H9 (cell line): ENCODE measurements at regions not wholly inside any gene's neighbourhood (a gene's known extent, or its start where the extent isn't known, plus 50 kb on each side); places are given as distances from the start of the nearest gene placed in this dataset.

Source experiments
- DNase-seq: peaks from one replicate; pipeline ENCODE4 v3.0.0-alpha.2; 2017
- H2AFZ ChIP-seq: one replicate; pipeline ENCODE4 v1.6.1; 2013; ENCODE audit warnings: mild to moderate bottlenecking, low read length, control low read depth, moderate library complexity
- H2AK5ac ChIP-seq: 2 replicates; pipeline ENCODE4 v1.6.1; 2013; ENCODE audit warnings: low read length, control low read depth, mixed read lengths; ENCODE audit not compliant: insufficient read length
- H2BK120ac ChIP-seq: one replicate; pipeline ENCODE4 v1.6.1; 2013; ENCODE audit warnings: low read depth, mild to moderate bottlenecking, low read length, control low read depth, inconsistent platforms; ENCODE audit not compliant: poor library complexity, severe bottlenecking
- H2BK12ac ChIP-seq: 2 replicates; pipeline ENCODE4 v1.6.1; 2013; ENCODE audit warnings: low read length, control low read depth, mixed read lengths, low read depth; ENCODE audit not compliant: insufficient read length
- H2BK15ac ChIP-seq: 2 replicates; pipeline ENCODE4 v1.6.1; 2013; ENCODE audit warnings: low read depth, low read length, control low read depth
- H2BK20ac ChIP-seq: one replicate; pipeline ENCODE4 v1.6.1; 2013; ENCODE audit warnings: low read depth, mild to moderate bottlenecking, low read length, control low read depth, inconsistent platforms; ENCODE audit not compliant: poor library complexity, severe bottlenecking
- H2BK5ac ChIP-seq: 2 replicates; pipeline ENCODE4 v1.6.1; 2013; ENCODE audit warnings: low read length, control low read depth, mixed read lengths; ENCODE audit not compliant: insufficient read length
- H3K14ac ChIP-seq: 2 replicates; pipeline ENCODE4 v1.6.1; 2013; ENCODE audit warnings: low read length, control low read depth; ENCODE audit not compliant: insufficient read depth
- H3K18ac ChIP-seq: 2 replicates; pipeline ENCODE4 v1.6.1; 2013; ENCODE audit warnings: low read depth, mild to moderate bottlenecking, mixed read lengths, low read length, control low read depth; ENCODE audit not compliant: insufficient read length
- H3K23ac ChIP-seq: 2 replicates; pipeline ENCODE4 v1.6.1; 2013; ENCODE audit warnings: low read length, control low read depth, mixed read lengths, low read depth; ENCODE audit not compliant: insufficient read length
- H3K23me2 ChIP-seq: 2 replicates; pipeline ENCODE4 v1.6.1; 2013; ENCODE audit warnings: low read depth, mild to moderate bottlenecking, mixed read lengths, low read length, control low read depth; ENCODE audit not compliant: insufficient read length, poor library complexity, severe bottlenecking
- H3K27ac ChIP-seq: 2 replicates; pipeline ENCODE4 v1.5.1; 2013; ENCODE audit warnings: low read length, control low read depth, mixed read lengths, low read depth; ENCODE audit not compliant: insufficient read length
- H3K27me3 ChIP-seq: 2 replicates; pipeline ENCODE4 v1.6.1; 2013; ENCODE audit warnings: low read length, control low read depth, inconsistent platforms; ENCODE audit not compliant: insufficient read depth
- H3K4ac ChIP-seq: 2 replicates; pipeline ENCODE4 v1.6.1; 2013; ENCODE audit warnings: low read depth, mild to moderate bottlenecking, control low read depth, inconsistent platforms, low read length, moderate library complexity
- H3K4me1 ChIP-seq: 2 replicates; pipeline ENCODE4 v1.6.1; 2013; ENCODE audit warnings: low read length, control low read depth, inconsistent platforms; ENCODE audit not compliant: insufficient read depth
- H3K4me2 ChIP-seq: 2 replicates; pipeline ENCODE4 v1.6.1; 2013; ENCODE audit warnings: low read length, control low read depth, mixed read lengths; ENCODE audit not compliant: insufficient read length, insufficient read depth
- H3K56ac ChIP-seq: 2 replicates; pipeline ENCODE4 v1.6.1; 2013; ENCODE audit warnings: low read depth, mild to moderate bottlenecking, mixed read lengths, low read length, control low read depth; ENCODE audit not compliant: insufficient read length
- H3K79me1 ChIP-seq: 2 replicates; pipeline ENCODE4 v1.6.1; 2013; ENCODE audit warnings: low read depth, mild to moderate bottlenecking, moderate library complexity, low read length, control low read depth, inconsistent platforms; ENCODE audit not compliant: insufficient read depth, poor library complexity, severe bottlenecking
- H3K79me2 ChIP-seq: 2 replicates; pipeline ENCODE4 v1.6.1; 2013; ENCODE audit warnings: low read length, control low read depth, inconsistent platforms; ENCODE audit not compliant: insufficient read depth
- H3K9ac ChIP-seq: 2 replicates; pipeline ENCODE4 v1.6.1; 2013; ENCODE audit warnings: low read length, control low read depth, mixed read lengths; ENCODE audit not compliant: insufficient read length; ENCODE audit errors: extremely low read depth
- H3K9me3 ChIP-seq: one replicate; pipeline ENCODE4 v1.6.1; 2013; ENCODE audit warnings: low read depth, low read length, inconsistent platforms; ENCODE audit not compliant: control insufficient read depth
- H3T11ph ChIP-seq: one replicate; pipeline ENCODE4 v1.6.1; 2013; ENCODE audit warnings: mild to moderate bottlenecking, low read length, control low read depth, inconsistent platforms
- H4K20me1 ChIP-seq: one replicate; pipeline ENCODE4 v1.6.1; 2013; ENCODE audit not compliant: control insufficient read depth, insufficient read length, insufficient read depth
- H4K5ac ChIP-seq: 2 replicates; pipeline ENCODE4 v1.6.1; 2013; ENCODE audit warnings: low read depth, mild to moderate bottlenecking, mixed read lengths, low read length, control low read depth; ENCODE audit not compliant: insufficient read length
- H4K8ac ChIP-seq: replicated peaks from 2 replicates; pipeline ENCODE4 v1.6.1; 2013; ENCODE audit warnings: low read length, control low read depth, mixed read lengths, low read depth; ENCODE audit not compliant: insufficient read length
- H4K91ac ChIP-seq: 2 replicates; pipeline ENCODE4 v1.6.1; 2013; ENCODE audit warnings: low read depth, mild to moderate bottlenecking, moderate library complexity, mixed read lengths, low read length, control low read depth; ENCODE audit not compliant: insufficient read length
- H3K27ac Mint-ChIP-seq, 3 experiments: 2 replicates in 2 of 3; 3 replicates in 1 of 3; pipeline ENCODE4 v1.8.0; 2020 to 2021; ENCODE audit warnings: mixed read lengths in 3 of 3, mild to moderate bottlenecking in 1 of 3, moderate library complexity in 1 of 3
- H3K27me3 Mint-ChIP-seq: 2 replicates; pipeline ENCODE4 v1.8.0; 2021; ENCODE audit warnings: low read depth, mild to moderate bottlenecking, moderate library complexity, mixed read lengths
- H3K36me3 Mint-ChIP-seq, 3 experiments: 2 replicates in 2 of 3; 3 replicates in 1 of 3; pipeline ENCODE4 v1.8.0; 2020 to 2021; ENCODE audit warnings: low read depth in 3 of 3, mixed read lengths in 3 of 3; ENCODE audit not compliant: insufficient read depth in 1 of 3
- H3K4me1 Mint-ChIP-seq, 2 experiments: 2 replicates each; pipeline ENCODE4 v1.8.0; 2020; ENCODE audit warnings: mixed read lengths in 2 of 2
- H3K4me3 Mint-ChIP-seq, 2 experiments: 2 replicates in 1 of 2; 3 replicates in 1 of 2; pipeline ENCODE4 v1.8.0; 2020 to 2021; ENCODE audit warnings: mild to moderate bottlenecking in 2 of 2, mixed read lengths in 2 of 2, moderate library complexity in 1 of 2
- H3K9me3 Mint-ChIP-seq, 2 experiments: 2 replicates in 1 of 2; 3 replicates in 1 of 2; pipeline ENCODE4 v1.8.0; 2020; ENCODE audit warnings: mild to moderate bottlenecking in 2 of 2, mixed read lengths in 2 of 2, moderate library complexity in 1 of 2
- WGBS: extraction: QIAGEN DNeasy Blood & Tissue Kit; methylation state at CpG from one replicate; pipeline ENCODE4 v1.1.7; 2013; ENCODE audit warnings: missing lambda C conversion rate, low lambda C conversion rate, mixed read lengths; ENCODE audit not compliant: insufficient read length; ENCODE audit errors: extremely low coverage; 5-methylcytosine and 5-hydroxymethylcytosine counted together
- TF ChIP-seq, protein P1 (sequence below): fragments of 200-600 bp; sonication (generic); conservative IDR thresholded peaks from 3 replicates; pipeline ENCODE4 v1.8.0; 2021; ENCODE audit warnings: antibody characterized with exemption, mild to moderate bottlenecking

- Histone ChIP-seq H3K4ac (no peak overlapping the region), H3K27me3 (no peaks in the 10 kb centered on the region; the same call in none of the 2 replicates), H2BK15ac (no peak overlapping the region), H3K56ac (no peak overlapping the region), H3K23me2 (no peaks in the 10 kb centered on the region), H3K79me1 (no peaks in the 10 kb centered on the region), H3K9me3 (no peaks in the 10 kb centered on the region), H3T11ph (no peak overlapping the region), H2BK12ac (no peak overlapping the region), H4K8ac (no peak overlapping the region), H3K79me2 (no peaks in the 10 kb centered on the region), H3K4me2 (no peak overlapping the region), H3K9ac (no peak overlapping the region), H2BK120ac (no peak overlapping the region), H3K23ac (no peak overlapping the region), H2BK5ac (no peak overlapping the region), H2BK20ac (no peak overlapping the region), H4K91ac (no peak overlapping the region), H3K14ac (no peak overlapping the region), H4K20me1 (no peaks in the 10 kb centered on the region), H3K4me1 (peaks cover 4% of the 10 kb centered on the region; the same call in 1 of the 2 replicates), H2AFZ (no peak overlapping the region), H4K5ac (no peak overlapping the region), H3K18ac (no peak overlapping the region), H2AK5ac (no peak overlapping the region), H3K27ac (no peak overlapping the region)
- no peak overlapping the region; a peak in 1 of 5 replicates for H3K4me3 Mint-ChIP-seq
- H3K36me3 Mint-ChIP-seq = peaks cover 0 to 3% (median 0%) of the 10 kb centered on the region in 3 experiments; a peak in 1 of 7 replicates
- no CpG with 5 or more reads among the region's 11 CpGs for WGBS
- TF ChIP-seq, protein P1, sequence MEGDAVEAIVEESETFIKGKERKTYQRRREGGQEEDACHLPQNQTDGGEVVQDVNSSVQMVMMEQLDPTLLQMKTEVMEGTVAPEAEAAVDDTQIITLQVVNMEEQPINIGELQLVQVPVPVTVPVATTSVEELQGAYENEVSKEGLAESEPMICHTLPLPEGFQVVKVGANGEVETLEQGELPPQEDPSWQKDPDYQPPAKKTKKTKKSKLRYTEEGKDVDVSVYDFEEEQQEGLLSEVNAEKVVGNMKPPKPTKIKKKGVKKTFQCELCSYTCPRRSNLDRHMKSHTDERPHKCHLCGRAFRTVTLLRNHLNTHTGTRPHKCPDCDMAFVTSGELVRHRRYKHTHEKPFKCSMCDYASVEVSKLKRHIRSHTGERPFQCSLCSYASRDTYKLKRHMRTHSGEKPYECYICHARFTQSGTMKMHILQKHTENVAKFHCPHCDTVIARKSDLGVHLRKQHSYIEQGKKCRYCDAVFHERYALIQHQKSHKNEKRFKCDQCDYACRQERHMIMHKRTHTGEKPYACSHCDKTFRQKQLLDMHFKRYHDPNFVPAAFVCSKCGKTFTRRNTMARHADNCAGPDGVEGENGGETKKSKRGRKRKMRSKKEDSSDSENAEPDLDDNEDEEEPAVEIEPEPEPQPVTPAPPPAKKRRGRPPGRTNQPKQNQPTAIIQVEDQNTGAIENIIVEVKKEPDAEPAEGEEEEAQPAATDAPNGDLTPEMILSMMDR = no peak
- peaks cover 26 to 29% of the 10 kb centered on the region in 2 experiments for H3K4me1 Mint-ChIP-seq
- no peak overlapping the region for H3K27ac Mint-ChIP-seq
- H3K9me3 Mint-ChIP-seq = peaks cover 0 to 6% of the 10 kb centered on the region in 2 experiments; a peak in 4 of 5 replicates
- DNase-seq = no peak
- peaks cover 9% of the 10 kb centered on the region for H3K27me3 Mint-ChIP-seq
Measured at GRCh38 chr16:86670750-86671234, 92.4 kb downstream of the FOXL1 start.
